GM23248 (cell line): ENCODE measurements at regions not wholly inside any gene's neighbourhood (a gene's known extent, or its start where the extent isn't known, plus 50 kb on each side); places are given as distances from the start of the nearest gene placed in this dataset.

Experiments used
- DNase-seq: peaks from one replicate; pipeline ENCODE4 v3.0.0-alpha.2; 2015
- H2AFZ ChIP-seq: fragments of 200-600 bp; sonication (generic); 2 replicates; pipeline ENCODE4 v1.6.1; 2016; ENCODE audit warnings: antibody characterized with exemption
- H3F3A ChIP-seq: fragments of 200-600 bp; sonication (generic); 2 replicates; pipeline ENCODE4 v1.6.1; 2016; ENCODE audit warnings: mild to moderate bottlenecking, antibody characterized with exemption, mixed run types; ENCODE audit not compliant: insufficient read depth
- H3K27ac ChIP-seq: fragments of 200-600 bp; sonication (generic); 2 replicates; pipeline ENCODE4 v1.5.1; 2016; ENCODE audit warnings: mild to moderate bottlenecking
- H3K27me3 ChIP-seq: fragments of 200-600 bp; sonication (generic); replicated peaks from 2 replicates; pipeline ENCODE4 v1.6.1; 2016; ENCODE audit warnings: mild to moderate bottlenecking; ENCODE audit not compliant: insufficient read depth
- H3K36me3 ChIP-seq: fragments of 200-600 bp; sonication (generic); 2 replicates; pipeline ENCODE4 v1.6.1; 2016; ENCODE audit warnings: low read depth, mild to moderate bottlenecking
- H3K4me1 ChIP-seq: fragments of 200-600 bp; sonication (generic); 2 replicates; pipeline ENCODE4 v1.6.1; 2016; ENCODE audit warnings: mild to moderate bottlenecking; ENCODE audit not compliant: insufficient read depth
- H3K4me2 ChIP-seq: fragments of 200-600 bp; sonication (generic); one replicate; pipeline ENCODE4 v1.6.1; 2016; ENCODE audit warnings: mild to moderate bottlenecking; ENCODE audit not compliant: unreplicated experiment
- H3K4me3 ChIP-seq: fragments of 200-600 bp; sonication (generic); 2 replicates; pipeline ENCODE4 v1.5.1; 2016; ENCODE audit warnings: mild to moderate bottlenecking
- H3K79me2 ChIP-seq: fragments of 200-600 bp; sonication (generic); 2 replicates; pipeline ENCODE4 v1.6.1; 2016; ENCODE audit warnings: mild to moderate bottlenecking; ENCODE audit not compliant: insufficient read depth
- H3K9ac ChIP-seq: fragments of 200-600 bp; sonication (generic); 2 replicates; pipeline ENCODE4 v1.6.1; 2016; ENCODE audit warnings: mild to moderate bottlenecking
- H3K9me2 ChIP-seq: fragments of 200-600 bp; sonication (generic); 2 replicates; pipeline ENCODE4 v1.6.1; 2016; ENCODE audit warnings: mixed run types, mild to moderate bottlenecking, moderate library complexity; ENCODE audit not compliant: insufficient read depth
- H3K9me3 ChIP-seq: fragments of 200-600 bp; sonication (generic); one replicate; pipeline ENCODE4 v1.6.1; 2017; ENCODE audit warnings: low read depth
- H4K20me1 ChIP-seq: fragments of 200-600 bp; sonication (generic); 2 replicates; pipeline ENCODE4 v1.6.0; 2016; ENCODE audit not compliant: insufficient read depth
- EZH2 ChIP-seq: fragments of 200-600 bp; sonication (generic); IDR thresholded peaks from 2 replicates; pipeline ENCODE4 v1.6.1; 2018; ENCODE audit warnings: antibody characterized with exemption, mild to moderate bottlenecking; ENCODE audit not compliant: insufficient read depth, poor library complexity, severe bottlenecking
- EZH2phosphoT487 ChIP-seq: fragments of 200-600 bp; sonication (generic); IDR thresholded peaks from 2 replicates; pipeline ENCODE4 v1.6.1; 2018; ENCODE audit warnings: antibody characterized with exemption, moderate library complexity, mild to moderate bottlenecking, low read depth; ENCODE audit not compliant: insufficient read depth
- WGBS, 2 experiments: methylation state at CpG; one replicate each; pipeline ENCODE4 v1.1.6; 2015 to 2017; ENCODE audit warnings: low lambda C conversion rate in 2 of 2, low coverage in 1 of 2; ENCODE audit errors: missing lambda C conversion rate in 2 of 2; 5-methylcytosine and 5-hydroxymethylcytosine counted together
- in situ Hi-C: fragments of 300-500 bp; cut with MboI; formaldehyde crosslinking; loops from 2 replicates; pipeline ENCODE4 v1.15.0; 2020

- H3K79me2 ChIP-seq, result no peaks in the 10 kb centered on the region
- H3K27ac ChIP-seq, result no peak overlapping the region
- no peak overlapping the region for H3K4me2 ChIP-seq
- H4K20me1 ChIP-seq, result no peaks in the 10 kb centered on the region
- H3K27me3 ChIP-seq, result no peaks in the 10 kb centered on the region
- no peak for DNase-seq
- H3K4me1 ChIP-seq, result peaks cover 50% of the 10 kb centered on the region
- H2AFZ ChIP-seq, result no peak overlapping the region
- H3K4me3 ChIP-seq, result no peak overlapping the region
- H3F3A ChIP-seq, result peaks cover 51% of the 10 kb centered on the region
- H3K9me2 ChIP-seq, result no peaks in the 10 kb centered on the region
- no peak for TF ChIP-seq EZH2
- no peak for TF ChIP-seq EZH2phosphoT487
- H3K36me3 ChIP-seq, result no peaks in the 10 kb centered on the region
- H3K9ac ChIP-seq, result no peak overlapping the region
- in situ Hi-C loops, result no loop called here
- 78 to 81% methylated on average over 4 of the region's 4 CpGs for WGBS, 2 experiments
- no peaks in the 10 kb centered on the region for H3K9me3 ChIP-seq
Observed at GRCh38 chr7:22566592-22566991, 66.6 kb upstream of the STEAP1B start.

GRCh38 chr7:22566176-22566575, 66.2 kb upstream of the STEAP1B start:
- peaks cover 52% of the 10 kb centered on the region for H3F3A ChIP-seq
- H3K9me2 ChIP-seq, result no peaks in the 10 kb centered on the region
- peaks cover 49% of the 10 kb centered on the region for H3K4me1 ChIP-seq
- no peaks in the 10 kb centered on the region for H4K20me1 ChIP-seq
- no peak overlapping the region for H3K4me3 ChIP-seq
- no peaks in the 10 kb centered on the region for H3K9me3 ChIP-seq
- H3K27ac ChIP-seq, result no peak overlapping the region
- no peak overlapping the region; the same call in 1 of the 2 replicates for H3K9ac ChIP-seq
- no peaks in the 10 kb centered on the region for H3K27me3 ChIP-seq
- WGBS, 2 experiments, result 98 to 99% methylated on average over 4 of the region's 4 CpGs
- in situ Hi-C loops, result no loop called here
- H3K36me3 ChIP-seq, result no peaks in the 10 kb centered on the region
- H2AFZ ChIP-seq, result no peak overlapping the region
- TF ChIP-seq EZH2, result no peak
- no peak for TF ChIP-seq EZH2phosphoT487
- H3K4me2 ChIP-seq, result peak overlapping the region; percentile 66
- DNase-seq, result no peak
- H3K79me2 ChIP-seq, result no peaks in the 10 kb centered on the region

GRCh38 chr7:22565315-22565811, 65.4 kb upstream of the STEAP1B start:
- Histone ChIP-seq H4K20me1 (no peaks in the 10 kb centered on the region), H3K4me3 (0 out of 2 replicates have a peak overlapping the region, but pooled peaks have one; percentile 29), H3K9me2 (no peaks in the 10 kb centered on the region), H3K9me3 (no peaks in the 10 kb centered on the region), H3K27me3 (no peaks in the 10 kb centered on the region), H3K27ac (peak overlapping the region; percentile 83), H3K4me2 (peak overlapping the region; percentile 66), H3F3A (peaks cover 58% of the 10 kb centered on the region), H3K9ac (peak overlapping the region; percentile 64), H3K4me1 (peaks cover 57% of the 10 kb centered on the region), H2AFZ (no peak overlapping the region), H3K36me3 (no peaks in the 10 kb centered on the region), H3K79me2 (no peaks in the 10 kb centered on the region)
- 38 to 43% methylated on average over 1 of the region's 1 CpG for WGBS, 2 experiments
- DNase-seq, result peak; percentile 83
- no peak for TF ChIP-seq EZH2
- TF ChIP-seq EZH2phosphoT487, result no peak
- in situ Hi-C loops, result no loop called here

GRCh38 chr7:22564511-22565045, 64.6 kb upstream of the STEAP1B start:
- Histone ChIP-seq H2AFZ (no peak overlapping the region), H3F3A (peaks cover 58% of the 10 kb centered on the region), H3K27me3 (no peaks in the 10 kb centered on the region), H3K79me2 (no peaks in the 10 kb centered on the region), H3K4me3 (peak overlapping the region; percentile 29; the same call in 1 of the 2 replicates), H3K9me3 (no peaks in the 10 kb centered on the region), H3K4me1 (peaks cover 62% of the 10 kb centered on the region), H3K9me2 (no peaks in the 10 kb centered on the region), H3K27ac (peak overlapping the region; percentile 83), H3K4me2 (peak overlapping the region; percentile 66), H4K20me1 (no peaks in the 10 kb centered on the region), H3K36me3 (no peaks in the 10 kb centered on the region), H3K9ac (peak overlapping the region; percentile 64)
- no peak for TF ChIP-seq EZH2phosphoT487
- TF ChIP-seq EZH2, result no peak
- DNase-seq, result peak; percentile 88
- in situ Hi-C loops, result no loop called here
- WGBS, 2 experiments, result 3 to 5% methylated on average over 6 of the region's 6 CpGs
